Right lobe of liver (tissue), 6 donors: ENCODE measurements at regions not wholly inside any gene's neighbourhood (a gene's known extent, or its start where the extent isn't known, plus 50 kb on each side); places are given as distances from the start of the nearest gene placed in this dataset.

ENCODE experiments used
- ATAC-seq, 4 donors: fragments of 200-7000 bp; cut with Tn5 transposase; one replicate each; pipeline ENCODE4 v1.9.1; 2020; ENCODE audit warnings: mild to moderate bottlenecking in 4 of 4, moderate library complexity in 4 of 4
- DNase-seq, 3 donors: peaks; one replicate each; pipeline ENCODE4 v3.0.0-alpha.2; 2020
- H3K27ac ChIP-seq, 3 donors: fragments of 200-600 bp; one replicate each; pipeline ENCODE4 v1.8.0; 2022
- H3K27me3 ChIP-seq, 2 donors: fragments of 200-600 bp; one replicate each; pipeline ENCODE4 v1.8.0; 2022
- H3K36me3 ChIP-seq, 4 donors: fragments of 200-600 bp; sonication (generic) in 1 of 4; one replicate each; pipeline versions ENCODE4 v1.5.1 to v1.8.0; 2017 to 2022; ENCODE audit warnings: control low read depth in 1 of 4
- H3K4me1 ChIP-seq, 4 donors: fragments of 200-600 bp; sonication (generic) in 1 of 4; one replicate each; pipeline versions ENCODE4 v1.5.1 to v1.8.0; 2017 to 2022; ENCODE audit warnings: control low read depth in 1 of 4
- H3K4me3 ChIP-seq, 3 donors: fragments of 200-600 bp; one replicate each; pipeline ENCODE4 v1.8.0; 2022
- H3K9me3 ChIP-seq, 4 donors: fragments of 200-600 bp; sonication (generic) in 1 of 4; one replicate each; pipeline versions ENCODE4 v1.5.1 to v1.8.0; 2017 to 2022; ENCODE audit warnings: control low read depth in 1 of 4
- CTCF ChIP-seq, 4 donors: fragments of 200-600 bp in 3 of 4; fragments of 450-650 bp in 1 of 4; IDR thresholded peaks; one replicate each; pipeline versions ENCODE4 v1.5.1 to v1.8.0; 2016 to 2022; ENCODE audit warnings: antibody characterized with exemption in 4 of 4, mild to moderate bottlenecking in 2 of 4
- POLR2A ChIP-seq: fragments of 450-650 bp; IDR thresholded peaks from one replicate; pipeline ENCODE4 v1.6.1; 2017; ENCODE audit warnings: antibody characterized with exemption, mild to moderate bottlenecking
- WGBS: methylation state at CpG from one replicate; pipeline ENCODE4 v1.1.6; 2018; ENCODE audit warnings: low coverage, low lambda C conversion rate; ENCODE audit not compliant: insufficient coverage; ENCODE audit errors: missing lambda C conversion rate; 5-methylcytosine and 5-hydroxymethylcytosine counted together
- intact Hi-C, 2 donors: fragments of 100-400 bp; cut with DNase I; formaldehyde crosslinking; loops; one replicate each; pipeline versions ENCODE4 v1.11.2 to v1.14.1; 2022
- donor health status: DM: no; HTN: yes; CAD: no.
- donor health status: DM: no; HTN: no; CAD: no.
- donor health status: DM: no; HTN: no; CAD: no.
- donor health status: DM: no; HTN: yes; CAD: no.
- donor health status: DM: no; HTN: yes; CAD: no.

DNA sequence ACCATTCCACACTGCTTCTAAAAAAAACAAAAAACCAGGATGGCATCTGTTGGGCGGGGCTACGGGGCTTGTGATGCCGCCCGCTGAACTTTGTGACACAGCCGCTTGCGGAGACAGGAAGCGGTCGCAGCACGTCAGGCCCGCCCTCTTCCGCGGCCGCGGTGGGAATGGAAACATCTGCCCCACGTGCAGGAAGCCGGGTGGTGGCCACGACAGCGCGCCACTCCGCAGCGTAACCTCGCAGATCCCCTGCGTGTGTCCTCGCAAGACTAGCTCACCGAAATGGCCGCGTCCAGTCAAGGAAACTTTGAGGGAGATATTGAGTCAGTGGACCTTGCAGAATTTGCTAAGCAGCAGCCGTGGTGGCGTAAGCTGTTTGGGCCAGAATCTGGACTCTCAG, 168.5 kb downstream of the SUCLG1 start:
- no peak for DNase-seq
- peaks cover 0 to 15% (median 0%) of the 10 kb centered on the region in 4 donors for H3K4me1 ChIP-seq
- TF ChIP-seq POLR2A (no peak), CTCF (IDR thresholded peaks at IDR 0.05) (no peak)
- H3K9me3 ChIP-seq = no peaks in the 10 kb centered on the region
- no peaks in the 10 kb centered on the region for H3K36me3 ChIP-seq
- no peaks in the 10 kb centered on the region for H3K27me3 ChIP-seq
- H3K27ac ChIP-seq = no peak overlapping the region
- WGBS = 97% methylated on average over 7 of the region's 29 CpGs
- no peak for ATAC-seq
- no peak overlapping the region for H3K4me3 ChIP-seq
- intact Hi-C loops = no loop called here

DNA sequence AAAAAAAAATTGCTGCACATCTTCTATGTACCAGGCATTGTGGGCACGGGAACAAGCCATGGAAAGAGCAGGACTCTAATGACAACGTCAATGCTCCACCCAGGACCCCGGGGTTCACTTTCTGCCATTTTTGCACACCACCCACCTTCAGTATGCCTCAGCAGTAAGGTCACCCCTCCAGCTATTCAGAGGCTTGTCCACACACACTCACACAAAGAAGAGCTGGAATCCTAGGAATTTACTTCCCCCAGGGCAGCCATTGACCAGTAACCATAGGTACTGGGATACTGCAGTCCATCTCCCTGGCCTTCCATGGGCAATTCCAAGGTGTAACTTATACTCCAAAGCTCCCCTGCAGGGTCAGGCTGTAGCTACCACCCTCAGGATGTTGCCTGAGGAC, 170.8 kb downstream of the SUCLG1 start:
- 78% methylated on average over 3 of the region's 3 CpGs for WGBS
- intact Hi-C loops = no loop called here
- Histone ChIP-seq H3K27me3 (no peaks in the 10 kb centered on the region), H3K4me3 (no peak overlapping the region), H3K27ac (no peak overlapping the region), H3K9me3 (no peaks in the 10 kb centered on the region), H3K36me3 (no peaks in the 10 kb centered on the region), H3K4me1 (peaks cover 0 to 10% (median 0%) of the 10 kb centered on the region in 4 donors)
- no peak for TF ChIP-seq CTCF (IDR thresholded peaks at IDR 0.05)
- TF ChIP-seq POLR2A = no peak
- DNase-seq (no peak), ATAC-seq (no peak)

DNA sequence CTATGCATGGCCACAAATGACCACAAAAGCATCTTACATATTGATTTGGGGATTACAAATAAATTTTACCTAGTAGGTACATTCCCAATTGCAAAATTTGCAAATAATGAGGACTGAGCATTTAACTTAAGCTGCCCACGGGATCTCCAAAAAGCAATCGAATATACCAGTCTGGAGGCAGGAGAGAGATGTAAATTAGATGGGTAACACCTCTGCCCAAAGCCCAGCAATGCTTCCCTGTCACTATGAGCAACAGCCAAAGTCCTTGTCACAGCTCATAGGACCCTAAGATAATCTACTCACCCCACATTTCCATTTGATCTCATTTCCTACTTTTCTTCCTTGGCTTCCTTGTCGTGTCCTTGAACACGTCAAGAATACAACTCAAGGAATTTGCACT, 172.2 kb downstream of the SUCLG1 start:
- 42% methylated on average over 4 of the region's 4 CpGs for WGBS
- Histone ChIP-seq H3K4me1 (no peaks in the 10 kb centered on the region), H3K27me3 (no peaks in the 10 kb centered on the region), H3K36me3 (no peaks in the 10 kb centered on the region), H3K27ac (no peak overlapping the region), H3K4me3 (no peak overlapping the region), H3K9me3 (no peaks in the 10 kb centered on the region)
- TF ChIP-seq CTCF (IDR thresholded peaks at IDR 0.05) (no peak), POLR2A (no peak)
- intact Hi-C loops = no loop called here
- DNase-seq = no peak
- no peak for ATAC-seq

- WGBS = 55% methylated on average over 1 of the region's 1 CpG
- ATAC-seq = no peak
- intact Hi-C loops = no loop called here
Measured at GRCh38 chr2:84285056-84285747, 173.9 kb downstream of the SUCLG1 start.

More at GRCh38 chr2:84285056-84285747, 173.9 kb downstream of the SUCLG1 start:
- Histone ChIP-seq H3K36me3 (no peaks in the 10 kb centered on the region), H3K4me3 (no peak overlapping the region), H3K4me1 (no peaks in the 10 kb centered on the region), H3K9me3 (no peaks in the 10 kb centered on the region), H3K27ac (no peak overlapping the region), H3K27me3 (no peaks in the 10 kb centered on the region)
- TF ChIP-seq CTCF (IDR thresholded peaks at IDR 0.05) (no peak), POLR2A (no peak)
- DNase-seq = no peak
